Mucosa of descending colon (tissue), 3 donors: ENCODE measurements at regions not wholly inside any gene's neighbourhood (a gene's known extent, or its start where the extent isn't known, plus 50 kb on each side); places are given as distances from the start of the nearest gene placed in this dataset.

Source experiments
- ATAC-seq: fragments of 200-7000 bp; cut with Tn5 transposase; one replicate; pipeline ENCODE4 v1.9.1; 2020; ENCODE audit warnings: mild to moderate bottlenecking, moderate library complexity
- DNase-seq, 3 donors: peaks; one replicate each; pipeline ENCODE4 v3.0.0-alpha.2; 2020
- H3K36me3 ChIP-seq: fragments of 200-600 bp; one replicate; pipeline ENCODE4 v1.8.0; 2021; ENCODE audit warnings: low read depth, mild to moderate bottlenecking
- H3K4me1 ChIP-seq: fragments of 200-600 bp; one replicate; pipeline ENCODE4 v1.8.0; 2021; ENCODE audit warnings: low read depth, mild to moderate bottlenecking
- H3K4me3 ChIP-seq: fragments of 200-600 bp; one replicate; pipeline ENCODE4 v1.8.0; 2021; ENCODE audit warnings: mild to moderate bottlenecking
- H3K9me3 ChIP-seq: fragments of 200-600 bp; one replicate; pipeline ENCODE4 v1.8.0; 2021; ENCODE audit warnings: mild to moderate bottlenecking
- intact Hi-C, 2 donors: fragments of 100-400 bp; cut with DNase I in 1 of 2; cut with micrococcal nuclease in 1 of 2; formaldehyde crosslinking; loops; one replicate each; pipeline versions ENCODE4 v1.11.0 to v1.11.1; 2022; cut with DNase I, micrococcal nuclease
- TF ChIP-seq, protein P1 (sequence below): fragments of 200-600 bp; IDR thresholded peaks from one replicate; pipeline ENCODE4 v1.8.0; 2022; ENCODE audit warnings: antibody characterized with exemption, mild to moderate bottlenecking
- donor health status: DM: no; HTN: no; CAD: no; lungs with moderate emphysema.
- donor health status: DM: no; HTN: no; CAD: no.
- donor health status: DM: no; HTN: yes; CAD: no.

GRCh38 chr3:30332196-30333021 lies 274.0 kb upstream of the TGFBR2 start:
- H3K4me1 ChIP-seq = no peaks in the 10 kb centered on the region
- H3K4me3 ChIP-seq = no peak overlapping the region
- DNase-seq = no peak
- intact Hi-C loops = no loop called here
- H3K9me3 ChIP-seq = no peaks in the 10 kb centered on the region
- ATAC-seq = peak; percentile 60
- no peaks in the 10 kb centered on the region for H3K36me3 ChIP-seq
- TF ChIP-seq, protein P1, sequence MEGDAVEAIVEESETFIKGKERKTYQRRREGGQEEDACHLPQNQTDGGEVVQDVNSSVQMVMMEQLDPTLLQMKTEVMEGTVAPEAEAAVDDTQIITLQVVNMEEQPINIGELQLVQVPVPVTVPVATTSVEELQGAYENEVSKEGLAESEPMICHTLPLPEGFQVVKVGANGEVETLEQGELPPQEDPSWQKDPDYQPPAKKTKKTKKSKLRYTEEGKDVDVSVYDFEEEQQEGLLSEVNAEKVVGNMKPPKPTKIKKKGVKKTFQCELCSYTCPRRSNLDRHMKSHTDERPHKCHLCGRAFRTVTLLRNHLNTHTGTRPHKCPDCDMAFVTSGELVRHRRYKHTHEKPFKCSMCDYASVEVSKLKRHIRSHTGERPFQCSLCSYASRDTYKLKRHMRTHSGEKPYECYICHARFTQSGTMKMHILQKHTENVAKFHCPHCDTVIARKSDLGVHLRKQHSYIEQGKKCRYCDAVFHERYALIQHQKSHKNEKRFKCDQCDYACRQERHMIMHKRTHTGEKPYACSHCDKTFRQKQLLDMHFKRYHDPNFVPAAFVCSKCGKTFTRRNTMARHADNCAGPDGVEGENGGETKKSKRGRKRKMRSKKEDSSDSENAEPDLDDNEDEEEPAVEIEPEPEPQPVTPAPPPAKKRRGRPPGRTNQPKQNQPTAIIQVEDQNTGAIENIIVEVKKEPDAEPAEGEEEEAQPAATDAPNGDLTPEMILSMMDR = no peak

DNA sequence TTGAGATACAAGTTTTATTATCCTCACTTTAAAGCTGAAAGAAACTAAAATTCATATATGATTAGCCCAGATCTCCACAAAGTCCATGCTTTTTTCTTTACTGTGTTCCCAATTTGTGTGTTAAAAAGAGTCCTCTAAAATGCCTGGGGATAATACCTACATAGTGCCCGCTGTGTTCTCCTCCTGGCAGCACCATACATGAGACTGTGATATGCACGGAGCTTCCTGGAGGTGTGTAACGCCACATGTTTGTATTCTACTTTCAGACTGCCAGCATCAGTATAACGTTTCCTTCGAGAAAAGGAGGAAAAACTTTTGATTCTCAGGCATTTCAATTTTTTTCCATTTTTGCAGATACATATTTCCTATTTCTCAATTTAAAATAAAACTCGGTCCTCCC lies 273.3 kb upstream of the TGFBR2 start:
- Histone ChIP-seq H3K9me3 (no peaks in the 10 kb centered on the region), H3K36me3 (no peaks in the 10 kb centered on the region), H3K4me1 (no peaks in the 10 kb centered on the region), H3K4me3 (no peak overlapping the region)
- intact Hi-C loops = no loop called here
- peak; percentile 85 for ATAC-seq
- no peak for DNase-seq
- TF ChIP-seq, protein P1 = no peak

DNA sequence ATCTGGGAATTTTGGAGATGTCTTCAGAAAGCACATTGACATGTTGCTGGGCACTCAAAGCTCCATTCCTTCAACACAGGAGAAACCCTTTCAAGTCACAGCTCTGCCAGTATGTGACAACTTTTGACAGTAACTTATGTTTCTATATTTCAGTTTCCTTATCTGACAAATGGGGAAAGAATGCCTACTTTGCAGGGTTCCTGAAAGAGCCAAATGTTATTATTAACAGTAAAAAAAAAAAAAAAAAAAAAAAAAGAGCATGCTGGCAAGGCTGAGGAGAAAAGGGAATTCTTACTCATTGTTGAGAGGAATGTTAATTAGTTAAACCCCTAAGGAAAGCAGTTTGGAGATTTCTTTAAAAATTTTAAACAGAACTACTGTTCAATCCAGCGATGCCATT lies 272.5 kb upstream of the TGFBR2 start:
- no peaks in the 10 kb centered on the region for H3K9me3 ChIP-seq
- no peak overlapping the region for H3K4me3 ChIP-seq
- intact Hi-C loops = no loop called here
- no peak for ATAC-seq
- no peaks in the 10 kb centered on the region for H3K4me1 ChIP-seq
- TF ChIP-seq, protein P1 = no peak
- no peaks in the 10 kb centered on the region for H3K36me3 ChIP-seq
- no peak for DNase-seq

DNA sequence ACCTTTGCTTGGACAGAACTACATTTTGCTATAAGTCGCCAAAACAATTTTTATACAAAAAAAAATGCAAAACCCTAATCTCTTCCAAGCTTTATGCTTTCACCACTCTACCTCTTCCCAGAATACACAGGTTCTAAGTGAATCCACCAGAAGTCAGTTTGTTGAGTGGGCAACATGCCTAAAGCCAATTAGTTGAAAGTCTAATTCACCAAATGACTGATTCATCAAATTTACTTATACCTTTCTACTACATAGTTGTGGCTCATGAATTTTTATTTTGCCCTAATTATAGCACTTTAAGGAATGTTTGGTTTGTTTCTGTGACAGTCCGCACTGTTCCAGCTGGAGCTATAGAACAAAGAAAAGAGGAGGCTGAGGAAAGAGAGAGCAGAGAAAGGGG lies 265.9 kb upstream of the TGFBR2 start:
- Histone ChIP-seq H3K36me3 (no peaks in the 10 kb centered on the region), H3K9me3 (no peaks in the 10 kb centered on the region), H3K4me1 (peaks cover 3% of the 10 kb centered on the region), H3K4me3 (no peak overlapping the region)
- DNase-seq (no peak), ATAC-seq (no peak)
- TF ChIP-seq, protein P1 = no peak
- intact Hi-C loops = no loop called here

DNA sequence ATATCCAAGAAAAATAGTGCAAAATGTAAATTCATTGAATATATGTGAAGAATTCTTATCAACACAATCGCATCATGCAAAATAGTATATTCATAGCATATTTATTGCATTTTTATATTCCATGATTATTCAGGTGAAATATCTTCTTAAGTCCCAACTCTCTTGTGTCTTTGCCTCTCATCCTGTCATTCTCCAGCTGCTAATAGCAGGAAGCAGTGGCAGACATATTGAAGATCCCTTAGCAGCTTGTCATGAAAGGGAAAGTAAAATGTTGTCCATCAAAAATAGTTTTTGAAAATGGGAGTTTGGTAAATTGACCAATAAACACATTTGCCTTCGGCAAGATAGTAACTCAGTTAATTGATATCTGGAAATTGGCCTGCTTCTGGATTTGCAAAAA lies 265.3 kb upstream of the TGFBR2 start:
- no peaks in the 10 kb centered on the region for H3K9me3 ChIP-seq
- ATAC-seq (no peak), DNase-seq (no peak)
- intact Hi-C loops = no loop called here
- no peaks in the 10 kb centered on the region for H3K36me3 ChIP-seq
- TF ChIP-seq, protein P1 = no peak
- no peak overlapping the region for H3K4me3 ChIP-seq
- peaks cover 3% of the 10 kb centered on the region for H3K4me1 ChIP-seq

DNA sequence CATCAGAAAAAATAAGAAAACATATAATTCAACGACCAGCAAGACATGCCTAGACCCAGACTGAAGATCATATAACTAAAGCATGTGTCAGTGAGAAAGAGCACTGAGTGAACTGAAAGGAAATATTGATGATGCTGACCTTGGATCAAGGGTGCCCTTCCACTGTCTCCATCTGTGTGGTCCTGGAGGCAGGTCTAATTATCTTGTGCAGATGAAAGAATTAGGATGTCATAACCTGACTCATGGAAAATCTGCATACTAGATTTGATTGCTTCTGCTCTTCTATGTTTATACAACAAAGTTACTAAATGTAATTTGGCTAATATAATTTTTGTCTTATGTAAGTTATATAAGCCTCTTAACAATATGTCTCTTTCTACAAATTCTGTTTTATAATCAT lies 264.6 kb upstream of the TGFBR2 start:
- intact Hi-C loops = no loop called here
- Histone ChIP-seq H3K4me1 (peaks cover 3% of the 10 kb centered on the region), H3K9me3 (no peaks in the 10 kb centered on the region), H3K4me3 (no peak overlapping the region), H3K36me3 (no peaks in the 10 kb centered on the region)
- ATAC-seq (no peak), DNase-seq (no peak)
- TF ChIP-seq, protein P1 = no peak
